MM.1S (cell line): ENCODE measurements at regions not wholly inside any gene's neighbourhood (a gene's known extent, or its start where the extent isn't known, plus 50 kb on each side); places are given as distances from the start of the nearest gene placed in this dataset.

Experiments used
- EZH2 ChIP-seq: fragments of 300-600 bp; sonication (generic); optimal IDR thresholded peaks from 2 replicates; pipeline ENCODE3; 2017; ENCODE audit warnings: low read depth, mild to moderate bottlenecking, antibody characterized with exemption, low read length, mixed read lengths
- TF ChIP-seq, protein P1 (sequence below): fragments of 300-600 bp; sonication (generic); IDR thresholded peaks from 2 replicates; pipeline ENCODE4 v1.5.1; 2016; ENCODE audit warnings: antibody characterized with exemption, low read length, mixed read lengths

DNA sequence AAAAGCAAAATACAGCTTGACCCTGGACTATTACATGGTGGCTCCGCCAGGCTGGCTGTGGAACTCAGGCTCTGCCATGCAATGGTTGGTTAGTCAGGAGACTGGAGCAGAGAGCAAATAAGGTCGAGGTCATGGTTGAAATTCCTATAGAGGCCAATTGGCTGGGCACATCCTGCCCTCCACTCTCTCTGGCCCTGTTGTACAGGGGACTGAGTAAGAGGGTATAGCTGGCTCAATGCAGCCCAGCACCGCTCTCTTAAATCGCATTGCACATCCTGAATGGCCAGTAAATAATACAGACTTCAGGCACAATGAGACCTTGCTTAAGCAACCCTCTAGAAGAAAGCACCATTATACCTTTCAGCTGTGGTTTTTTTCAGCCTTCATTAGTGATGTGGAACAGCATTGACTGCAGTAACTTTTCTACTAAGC, 59.3 kb upstream of the PPP2R5A start:
- TF ChIP-seq, protein P1, sequence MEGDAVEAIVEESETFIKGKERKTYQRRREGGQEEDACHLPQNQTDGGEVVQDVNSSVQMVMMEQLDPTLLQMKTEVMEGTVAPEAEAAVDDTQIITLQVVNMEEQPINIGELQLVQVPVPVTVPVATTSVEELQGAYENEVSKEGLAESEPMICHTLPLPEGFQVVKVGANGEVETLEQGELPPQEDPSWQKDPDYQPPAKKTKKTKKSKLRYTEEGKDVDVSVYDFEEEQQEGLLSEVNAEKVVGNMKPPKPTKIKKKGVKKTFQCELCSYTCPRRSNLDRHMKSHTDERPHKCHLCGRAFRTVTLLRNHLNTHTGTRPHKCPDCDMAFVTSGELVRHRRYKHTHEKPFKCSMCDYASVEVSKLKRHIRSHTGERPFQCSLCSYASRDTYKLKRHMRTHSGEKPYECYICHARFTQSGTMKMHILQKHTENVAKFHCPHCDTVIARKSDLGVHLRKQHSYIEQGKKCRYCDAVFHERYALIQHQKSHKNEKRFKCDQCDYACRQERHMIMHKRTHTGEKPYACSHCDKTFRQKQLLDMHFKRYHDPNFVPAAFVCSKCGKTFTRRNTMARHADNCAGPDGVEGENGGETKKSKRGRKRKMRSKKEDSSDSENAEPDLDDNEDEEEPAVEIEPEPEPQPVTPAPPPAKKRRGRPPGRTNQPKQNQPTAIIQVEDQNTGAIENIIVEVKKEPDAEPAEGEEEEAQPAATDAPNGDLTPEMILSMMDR: no peak
- TF ChIP-seq EZH2: no peak
